ENCODE measurements at regions not wholly inside any gene's neighbourhood (a gene's known extent, or its start where the extent isn't known, plus 50 kb on each side); places are given as distances from the start of the nearest gene placed in this dataset.

- TF ChIP-seq AR (CRISPR knock-in tag; IDR thresholded peaks at IDR 0.05) (no peak), JUN (CRISPR knock-in tag; IDR thresholded peaks at IDR 0.05) (no peak), NR1H2 (CRISPR knock-in tag; IDR thresholded peaks at IDR 0.05) (no peak), TP53 (CRISPR knock-in tag; IDR thresholded peaks at IDR 0.05) (no peak), ZNF317 (CRISPR knock-in tag; IDR thresholded peaks at IDR 0.05; ENCODE audit: borderline replicate concordance, low read depth) (no peak)
- TF ChIP-seq, protein P1, sequence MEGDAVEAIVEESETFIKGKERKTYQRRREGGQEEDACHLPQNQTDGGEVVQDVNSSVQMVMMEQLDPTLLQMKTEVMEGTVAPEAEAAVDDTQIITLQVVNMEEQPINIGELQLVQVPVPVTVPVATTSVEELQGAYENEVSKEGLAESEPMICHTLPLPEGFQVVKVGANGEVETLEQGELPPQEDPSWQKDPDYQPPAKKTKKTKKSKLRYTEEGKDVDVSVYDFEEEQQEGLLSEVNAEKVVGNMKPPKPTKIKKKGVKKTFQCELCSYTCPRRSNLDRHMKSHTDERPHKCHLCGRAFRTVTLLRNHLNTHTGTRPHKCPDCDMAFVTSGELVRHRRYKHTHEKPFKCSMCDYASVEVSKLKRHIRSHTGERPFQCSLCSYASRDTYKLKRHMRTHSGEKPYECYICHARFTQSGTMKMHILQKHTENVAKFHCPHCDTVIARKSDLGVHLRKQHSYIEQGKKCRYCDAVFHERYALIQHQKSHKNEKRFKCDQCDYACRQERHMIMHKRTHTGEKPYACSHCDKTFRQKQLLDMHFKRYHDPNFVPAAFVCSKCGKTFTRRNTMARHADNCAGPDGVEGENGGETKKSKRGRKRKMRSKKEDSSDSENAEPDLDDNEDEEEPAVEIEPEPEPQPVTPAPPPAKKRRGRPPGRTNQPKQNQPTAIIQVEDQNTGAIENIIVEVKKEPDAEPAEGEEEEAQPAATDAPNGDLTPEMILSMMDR (IDR thresholded peaks at IDR 0.05), result no peak
- TF ChIP-seq, protein P2, sequence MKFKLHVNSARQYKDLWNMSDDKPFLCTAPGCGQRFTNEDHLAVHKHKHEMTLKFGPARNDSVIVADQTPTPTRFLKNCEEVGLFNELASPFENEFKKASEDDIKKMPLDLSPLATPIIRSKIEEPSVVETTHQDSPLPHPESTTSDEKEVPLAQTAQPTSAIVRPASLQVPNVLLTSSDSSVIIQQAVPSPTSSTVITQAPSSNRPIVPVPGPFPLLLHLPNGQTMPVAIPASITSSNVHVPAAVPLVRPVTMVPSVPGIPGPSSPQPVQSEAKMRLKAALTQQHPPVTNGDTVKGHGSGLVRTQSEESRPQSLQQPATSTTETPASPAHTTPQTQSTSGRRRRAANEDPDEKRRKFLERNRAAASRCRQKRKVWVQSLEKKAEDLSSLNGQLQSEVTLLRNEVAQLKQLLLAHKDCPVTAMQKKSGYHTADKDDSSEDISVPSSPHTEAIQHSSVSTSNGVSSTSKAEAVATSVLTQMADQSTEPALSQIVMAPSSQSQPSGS (CRISPR knock-in tag; IDR thresholded peaks at IDR 0.05; ENCODE audit: borderline replicate concordance, low read depth), result no peak
Measured at GRCh38 chr1:239982762-239983161, 108.9 kb upstream of the FMN2 start.

Data from WTC11 (cell line).